ENCODE measurements at regions not wholly inside any gene's neighbourhood (a gene's known extent, or its start where the extent isn't known, plus 50 kb on each side); places are given as distances from the start of the nearest gene placed in this dataset.
A peak's percentile ranks its signal among the peaks of the same experiment; 100 is the strongest.

DNA sequence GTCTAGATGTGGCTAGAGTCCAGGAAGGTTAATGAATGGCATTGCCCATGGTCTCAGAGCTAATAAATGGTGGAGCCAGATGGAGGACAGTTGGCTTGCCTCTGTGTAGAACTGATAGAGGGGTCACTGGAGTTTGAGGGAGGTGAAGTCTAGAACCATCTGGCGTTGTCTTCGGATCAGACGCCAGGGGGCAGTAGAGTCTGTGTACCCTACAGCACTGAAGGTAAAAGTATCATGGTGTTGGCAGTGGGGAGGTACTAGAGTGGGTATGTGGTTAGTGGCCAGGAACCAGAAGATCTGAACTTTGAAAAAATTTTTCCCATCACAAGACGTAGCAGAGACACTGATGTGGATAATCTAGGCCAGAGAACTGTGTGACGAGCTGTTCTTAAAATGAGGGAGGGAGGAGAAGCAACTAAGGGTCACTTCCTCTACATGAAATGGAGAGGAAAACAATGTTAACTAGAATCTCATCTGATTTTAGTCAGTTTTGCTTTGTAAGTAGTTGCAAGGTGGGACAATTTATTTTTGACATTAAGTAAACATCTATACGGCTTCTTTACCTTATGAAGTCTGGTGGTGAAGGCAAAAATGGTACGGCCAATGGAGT is 227.9 kb upstream of the PRSS58 start:
- Histone ChIP-seq H3K27me3 (no peaks in the 10 kb centered on the region), H3K9me3 (no peaks in the 10 kb centered on the region), H3K4me3 (no peak overlapping the region), H3K4me1 (peaks cover 0 to 9% (median 7%) of the 10 kb centered on the region in 4 donors), H3K27ac (no peak overlapping the region), H3K36me3 (no peaks in the 10 kb centered on the region)
- WGBS, 2 donors (ENCODE audit: low coverage in 1 of 2), result 75 to 82% methylated on average over 7 of the region's 7 CpGs
- intact Hi-C loops (cut with DNase I; ENCODE audit: low total_unique reads) (no loop called here), in situ Hi-C loops (cut with MboI; ENCODE audit: low pct_ligation_motif_present in 1 of 4, low pct_unique_long_range_greater_than_20kb in 1 of 4, low sequenced_read_pairs in 3 of 4) (no loop called here)
- TF ChIP-seq POLR2A (IDR thresholded peaks at IDR 0.05) (no peak), POLR2AphosphoS5 (IDR thresholded peaks at IDR 0.05) (no peak), EP300 (IDR thresholded peaks at IDR 0.05; ENCODE audit: low read depth) (no peak)
- TF ChIP-seq, protein P1, sequence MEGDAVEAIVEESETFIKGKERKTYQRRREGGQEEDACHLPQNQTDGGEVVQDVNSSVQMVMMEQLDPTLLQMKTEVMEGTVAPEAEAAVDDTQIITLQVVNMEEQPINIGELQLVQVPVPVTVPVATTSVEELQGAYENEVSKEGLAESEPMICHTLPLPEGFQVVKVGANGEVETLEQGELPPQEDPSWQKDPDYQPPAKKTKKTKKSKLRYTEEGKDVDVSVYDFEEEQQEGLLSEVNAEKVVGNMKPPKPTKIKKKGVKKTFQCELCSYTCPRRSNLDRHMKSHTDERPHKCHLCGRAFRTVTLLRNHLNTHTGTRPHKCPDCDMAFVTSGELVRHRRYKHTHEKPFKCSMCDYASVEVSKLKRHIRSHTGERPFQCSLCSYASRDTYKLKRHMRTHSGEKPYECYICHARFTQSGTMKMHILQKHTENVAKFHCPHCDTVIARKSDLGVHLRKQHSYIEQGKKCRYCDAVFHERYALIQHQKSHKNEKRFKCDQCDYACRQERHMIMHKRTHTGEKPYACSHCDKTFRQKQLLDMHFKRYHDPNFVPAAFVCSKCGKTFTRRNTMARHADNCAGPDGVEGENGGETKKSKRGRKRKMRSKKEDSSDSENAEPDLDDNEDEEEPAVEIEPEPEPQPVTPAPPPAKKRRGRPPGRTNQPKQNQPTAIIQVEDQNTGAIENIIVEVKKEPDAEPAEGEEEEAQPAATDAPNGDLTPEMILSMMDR (IDR thresholded peaks at IDR 0.05), result peak in 1 of 5 experiments; percentile 9
- no peak for DNase-seq

DNA sequence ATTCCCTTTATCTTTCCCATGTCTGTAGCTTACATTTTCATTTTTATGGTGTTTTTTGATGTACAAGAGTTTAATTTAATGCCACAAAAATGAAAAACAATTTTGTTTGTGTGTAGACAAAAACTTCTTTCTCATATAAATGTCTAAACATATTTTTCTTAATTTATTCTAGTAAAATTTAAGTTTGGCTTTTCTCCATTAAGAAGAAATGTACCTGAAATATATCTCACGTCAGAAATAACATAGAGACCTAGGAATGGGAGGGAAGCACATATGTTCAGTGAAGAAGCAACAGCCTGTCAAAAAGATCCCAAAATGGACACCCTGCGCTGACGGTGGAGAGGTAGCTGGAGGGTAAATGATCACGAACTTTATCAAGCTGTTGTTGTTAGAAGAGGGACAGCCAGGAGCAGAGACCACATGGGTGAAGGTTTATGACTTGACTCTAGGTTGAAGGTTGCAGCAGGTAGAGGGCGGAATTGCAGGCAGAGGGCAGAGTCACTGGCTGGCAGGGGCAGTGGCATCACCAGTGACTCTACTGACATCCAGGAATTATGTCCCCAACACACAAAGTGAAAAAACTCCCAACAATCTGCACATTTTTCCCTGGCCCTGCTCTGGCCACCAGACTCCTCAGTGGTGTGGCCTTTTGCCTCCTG is 225.9 kb upstream of the PRSS58 start:
- intact Hi-C loops (cut with DNase I; ENCODE audit: low total_unique reads) (no loop called here), in situ Hi-C loops (cut with MboI; ENCODE audit: low pct_ligation_motif_present in 1 of 4, low pct_unique_long_range_greater_than_20kb in 1 of 4, low sequenced_read_pairs in 3 of 4) (no loop called here)
- Histone ChIP-seq H3K27ac (no peak overlapping the region), H3K36me3 (no peaks in the 10 kb centered on the region), H3K4me1 (peaks cover 0 to 9% (median 7%) of the 10 kb centered on the region in 4 donors), H3K4me3 (no peak overlapping the region), H3K9me3 (no peaks in the 10 kb centered on the region), H3K27me3 (no peaks in the 10 kb centered on the region)
- DNase-seq, result no peak
- TF ChIP-seq, protein P1 (IDR thresholded peaks at IDR 0.05), result peak in 1 of 5 experiments; percentile 6
- TF ChIP-seq POLR2A (IDR thresholded peaks at IDR 0.05) (no peak), EP300 (IDR thresholded peaks at IDR 0.05; ENCODE audit: low read depth) (no peak), POLR2AphosphoS5 (IDR thresholded peaks at IDR 0.05) (no peak)
- WGBS, 2 donors (ENCODE audit: low coverage in 1 of 2), result 39 to 61% methylated on average over 5 of the region's 5 CpGs

DNA sequence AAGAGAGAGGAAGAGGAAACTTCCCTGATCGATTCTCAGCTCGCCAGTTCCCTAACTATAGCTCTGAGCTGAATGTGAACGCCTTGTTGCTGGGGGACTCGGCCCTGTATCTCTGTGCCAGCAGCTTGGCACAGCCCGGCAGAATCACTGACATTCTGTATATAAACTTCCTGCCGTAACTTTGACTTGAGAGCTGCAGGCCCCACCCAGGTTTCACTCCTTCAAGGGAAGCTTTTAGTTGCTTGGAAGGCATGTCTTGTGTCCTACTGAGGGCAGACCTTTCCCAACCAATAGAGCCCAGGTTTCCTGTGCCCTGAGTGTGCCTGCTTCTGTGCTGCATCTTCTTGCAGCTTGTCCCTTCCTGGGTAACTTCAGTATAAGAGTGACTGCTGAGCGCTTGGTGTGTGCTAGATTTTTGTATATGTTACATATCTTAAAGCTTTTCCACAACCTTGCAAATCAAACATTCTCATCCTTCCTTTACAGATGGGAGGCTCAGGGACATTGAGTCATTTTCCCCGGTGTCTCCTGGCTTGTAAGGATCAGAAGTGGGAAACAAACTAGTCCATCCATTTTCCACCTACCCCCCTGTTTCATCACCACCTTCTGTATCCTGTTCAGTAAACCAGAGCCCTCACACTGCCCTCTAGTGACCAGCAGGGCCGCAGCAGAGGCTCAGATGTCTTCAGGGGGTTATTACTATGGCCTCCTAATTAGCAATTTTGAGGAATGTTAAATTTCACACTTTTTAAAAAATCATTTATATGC is 225.2 kb upstream of the PRSS58 start:
- WGBS, 2 donors (ENCODE audit: low coverage in 1 of 2), result 32 to 33% methylated on average over 4 to 9 of the region's 9 CpGs
- H3K36me3 ChIP-seq, result no peaks in the 10 kb centered on the region

DNA sequence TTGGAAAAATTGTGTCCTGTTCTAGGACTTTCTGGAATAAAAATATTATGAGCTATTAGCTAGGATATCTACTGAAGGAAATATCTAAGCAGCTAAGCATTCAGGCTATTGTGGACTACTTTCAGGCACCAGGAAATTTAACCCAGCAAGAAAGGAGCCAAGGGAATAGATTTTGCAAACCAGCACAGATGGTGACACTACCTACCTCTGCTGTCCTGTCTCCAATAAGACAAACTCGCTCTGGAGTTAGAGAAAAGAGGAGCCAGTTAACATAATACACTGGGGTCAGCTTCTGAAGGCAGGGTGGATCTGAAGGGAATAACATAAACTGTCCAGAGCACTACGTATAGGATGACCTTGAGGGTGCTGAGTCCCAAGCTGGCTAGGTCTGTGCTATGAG is 223.7 kb upstream of the PRSS58 start:
- TF ChIP-seq POLR2A (IDR thresholded peaks at IDR 0.05), result no peak
- no peak for TF ChIP-seq POLR2AphosphoS5 (IDR thresholded peaks at IDR 0.05)
- TF ChIP-seq EP300 (IDR thresholded peaks at IDR 0.05; ENCODE audit: low read depth), result no peak
- TF ChIP-seq, protein P1 (IDR thresholded peaks at IDR 0.05), result no peak
- Histone ChIP-seq H3K9me3 (no peaks in the 10 kb centered on the region), H3K27ac (no peak overlapping the region), H3K4me1 (peaks cover 0 to 11% (median 8%) of the 10 kb centered on the region in 4 donors), H3K36me3 (no peaks in the 10 kb centered on the region), H3K27me3 (no peaks in the 10 kb centered on the region), H3K4me3 (no peak overlapping the region)
- in situ Hi-C loops (cut with MboI; ENCODE audit: low pct_ligation_motif_present in 1 of 4, low pct_unique_long_range_greater_than_20kb in 1 of 4, low sequenced_read_pairs in 3 of 4) (no loop called here), intact Hi-C loops (cut with DNase I; ENCODE audit: low total_unique reads) (no loop called here)
- no peak for DNase-seq
- 50 to 72% methylated on average over 1 to 2 of the region's 2 CpGs for WGBS, 2 donors (ENCODE audit: low coverage in 1 of 2)

More for the DNA sequence above, 225.2 kb upstream of the PRSS58 start:
- intact Hi-C loops (cut with DNase I; ENCODE audit: low total_unique reads) (no loop called here), in situ Hi-C loops (cut with MboI; ENCODE audit: low pct_ligation_motif_present in 1 of 4, low pct_unique_long_range_greater_than_20kb in 1 of 4, low sequenced_read_pairs in 3 of 4) (no loop called here)
- H3K9me3 ChIP-seq, result no peaks in the 10 kb centered on the region
- no peaks in the 10 kb centered on the region for H3K27me3 ChIP-seq
- peaks cover 0 to 11% (median 8%) of the 10 kb centered on the region in 4 donors for H3K4me1 ChIP-seq
- peak; percentile 69 for DNase-seq
- H3K27ac ChIP-seq, result peak overlapping the region in 1 of 4 donors; percentile 35
- H3K4me3 ChIP-seq, result no peak overlapping the region
- TF ChIP-seq POLR2A (IDR thresholded peaks at IDR 0.05), result no peak
- TF ChIP-seq, protein P1 (IDR thresholded peaks at IDR 0.05), result peak; percentile 53 to 68 (median 68)
